Right atrium auricular region (tissue), 2 donors: ENCODE measurements at regions not wholly inside any gene's neighbourhood (a gene's known extent, or its start where the extent isn't known, plus 50 kb on each side); places are given as distances from the start of the nearest gene placed in this dataset.

Source experiments
- DNase-seq: peaks from one replicate; pipeline ENCODE4 v3.0.0-alpha.2; 2019; ENCODE audit warnings: low spot score
- H3K27ac ChIP-seq, 2 donors: fragments of 200-600 bp; sonication (generic); 1 replicate in 1 of 2; 2 replicates in 1 of 2; pipeline ENCODE4 v1.5.1; 2016 to 2019
- H3K27me3 ChIP-seq, 2 donors: fragments of 200-600 bp; sonication (generic); one replicate each; pipeline versions ENCODE4 v1.5.1 to v1.6.0; 2017 to 2019
- H3K36me3 ChIP-seq: fragments of 200-600 bp; sonication (generic); one replicate; pipeline ENCODE4 v1.5.1; 2016
- H3K4me1 ChIP-seq, 2 donors: fragments of 200-600 bp; sonication (generic); one replicate each; pipeline versions ENCODE4 v1.5.1 to v1.6.0; 2017 to 2019
- H3K4me3 ChIP-seq, 2 donors: fragments of 200-600 bp; sonication (generic); 1 replicate in 1 of 2; 2 replicates in 1 of 2; pipeline ENCODE4 v1.5.1; 2017 to 2019; ENCODE audit warnings: mild to moderate bottlenecking in 1 of 2, moderate library complexity in 1 of 2
- H3K9me3 ChIP-seq, 2 donors: fragments of 200-600 bp; sonication (generic); one replicate each; pipeline ENCODE4 v1.5.1; 2019
- CTCF ChIP-seq, 2 donors: fragments of 200-600 bp; sonication (generic); IDR thresholded peaks; one replicate each; pipeline ENCODE4 v1.5.1; 2019; ENCODE audit warnings: antibody characterized with exemption in 2 of 2

DNA sequence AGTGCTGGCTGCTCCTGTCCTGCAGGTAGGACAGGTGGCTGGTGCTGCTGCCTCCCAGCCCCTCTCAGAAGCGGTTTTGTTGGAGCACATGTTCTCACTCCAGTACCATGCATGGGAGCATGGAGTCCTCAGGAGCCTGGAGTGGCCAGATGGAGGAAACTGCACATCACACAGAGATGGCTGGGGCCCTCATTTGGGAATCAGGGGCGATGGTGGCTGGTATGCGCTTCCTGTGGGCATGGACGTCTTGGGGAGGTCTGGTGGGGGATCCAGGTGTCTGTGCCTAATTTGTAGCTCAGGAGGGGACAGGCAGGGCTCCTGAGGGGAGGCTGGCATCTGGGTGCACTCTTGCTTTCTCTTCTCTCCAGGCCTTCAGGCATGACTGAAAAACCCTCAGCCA is 168.2 kb downstream of the KLF13 start:
- TF ChIP-seq CTCF (IDR thresholded peaks at IDR 0.05), result no peak
- peak; percentile 46 for DNase-seq
- H3K4me3 ChIP-seq, result no peak overlapping the region

DNA sequence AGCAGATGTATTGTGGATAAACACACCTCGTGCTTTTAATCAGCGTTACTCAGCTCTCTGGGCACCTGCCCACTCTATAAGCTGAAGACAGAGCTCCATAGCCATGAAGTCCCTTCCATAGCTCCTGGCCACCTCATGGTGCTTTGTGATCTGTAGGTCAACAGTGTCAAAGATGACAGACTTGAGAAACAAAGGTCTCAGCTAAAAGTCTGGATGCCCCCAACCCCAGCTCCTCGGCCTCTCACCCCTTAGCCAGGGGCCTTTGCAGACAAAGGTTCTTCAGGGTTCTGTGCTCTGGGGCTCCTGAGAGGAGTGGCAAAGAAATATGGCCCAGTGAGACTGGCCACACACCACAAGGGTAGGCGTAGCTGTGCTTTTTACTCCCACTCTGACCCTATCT is 168.6 kb downstream of the KLF13 start:
- H3K27ac ChIP-seq, result no peak overlapping the region
- H3K4me1 ChIP-seq, result no peaks in the 10 kb centered on the region
- H3K27me3 ChIP-seq, result no peaks in the 10 kb centered on the region
- no peak overlapping the region for H3K4me3 ChIP-seq
- no peak for TF ChIP-seq CTCF (IDR thresholded peaks at IDR 0.05)
- DNase-seq, result peak; percentile 18
- peaks cover 0 to 12% of the 10 kb centered on the region in 2 donors for H3K9me3 ChIP-seq
- H3K36me3 ChIP-seq, result no peaks in the 10 kb centered on the region

More for the DNA sequence above, 168.2 kb downstream of the KLF13 start:
- no peak overlapping the region for H3K27ac ChIP-seq
- H3K9me3 ChIP-seq, result peaks cover 0 to 12% of the 10 kb centered on the region in 2 donors
- H3K4me1 ChIP-seq, result peaks cover 0 to 3% of the 10 kb centered on the region in 2 donors
- H3K36me3 ChIP-seq, result no peaks in the 10 kb centered on the region
- H3K27me3 ChIP-seq, result no peaks in the 10 kb centered on the region

DNA sequence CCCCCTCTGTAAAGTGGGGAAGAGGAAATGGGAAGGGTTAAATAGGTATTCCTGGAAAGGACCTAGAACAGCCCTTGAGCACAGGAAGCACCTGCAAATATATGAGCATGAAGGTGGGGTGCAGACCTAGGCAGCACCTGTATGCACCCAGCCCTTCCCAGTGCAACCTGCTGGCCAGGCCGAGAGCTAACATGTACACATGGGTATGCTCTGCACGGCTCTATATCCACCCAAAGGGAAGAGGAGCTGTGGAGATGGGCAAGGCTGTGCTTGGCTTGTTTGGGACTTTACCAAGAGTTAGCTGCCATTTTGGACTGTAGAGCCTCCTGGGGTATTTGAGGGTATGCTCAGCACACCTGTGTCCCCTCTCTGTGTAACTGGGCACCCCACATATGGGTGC is 171.2 kb downstream of the KLF13 start:
- peak; percentile 26 for DNase-seq
- no peak overlapping the region for H3K4me3 ChIP-seq
- no peaks in the 10 kb centered on the region for H3K4me1 ChIP-seq
- no peak overlapping the region for H3K27ac ChIP-seq
- H3K27me3 ChIP-seq, result no peaks in the 10 kb centered on the region
- no peak for TF ChIP-seq CTCF (IDR thresholded peaks at IDR 0.05)
- no peaks in the 10 kb centered on the region for H3K36me3 ChIP-seq
- H3K9me3 ChIP-seq, result peaks cover 0 to 5% of the 10 kb centered on the region in 2 donors

GRCh38 chr15:31498329-31498728 is 171.7 kb downstream of the KLF13 start:
- no peak for DNase-seq
- H3K4me1 ChIP-seq, result no peaks in the 10 kb centered on the region

DNA sequence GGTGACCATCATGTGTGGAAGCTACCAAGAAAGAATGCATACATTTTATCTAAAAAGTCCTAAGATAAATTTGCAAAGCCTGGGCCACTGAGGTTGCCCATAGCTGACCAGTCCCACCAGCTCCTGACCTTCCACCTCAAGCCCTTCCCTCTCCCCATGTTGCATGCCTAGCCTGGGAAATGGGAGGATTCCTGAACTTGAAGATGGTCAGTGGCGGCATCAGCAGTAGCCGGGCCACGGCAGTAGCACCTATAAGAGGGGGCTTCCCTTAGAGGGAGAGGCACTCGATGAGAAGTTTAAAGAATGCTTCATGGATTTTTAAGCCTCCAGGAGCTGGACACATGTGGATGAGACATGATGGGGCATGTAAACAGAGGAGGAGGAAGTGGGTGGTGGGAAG is 172.1 kb downstream of the KLF13 start:
- Histone ChIP-seq H3K36me3 (no peaks in the 10 kb centered on the region), H3K9me3 (no peaks in the 10 kb centered on the region), H3K27me3 (no peaks in the 10 kb centered on the region), H3K4me3 (no peak overlapping the region), H3K27ac (no peak overlapping the region), H3K4me1 (no peaks in the 10 kb centered on the region)
- DNase-seq, result peak; percentile 34
- TF ChIP-seq CTCF (IDR thresholded peaks at IDR 0.05), result no peak

More at GRCh38 chr15:31498329-31498728, 171.7 kb downstream of the KLF13 start:
- Histone ChIP-seq H3K4me3 (no peak overlapping the region), H3K27ac (no peak overlapping the region), H3K9me3 (peaks cover 0 to under 1% of the 10 kb centered on the region in 2 donors), H3K36me3 (no peaks in the 10 kb centered on the region), H3K27me3 (no peaks in the 10 kb centered on the region)
- no peak for TF ChIP-seq CTCF (IDR thresholded peaks at IDR 0.05)

- Histone ChIP-seq H3K9me3 (no peaks in the 10 kb centered on the region), H3K36me3 (no peaks in the 10 kb centered on the region), H3K4me3 (no peak overlapping the region), H3K27me3 (no peaks in the 10 kb centered on the region), H3K4me1 (no peaks in the 10 kb centered on the region), H3K27ac (no peak overlapping the region)
- TF ChIP-seq CTCF (IDR thresholded peaks at IDR 0.05), result no peak
- peak; percentile 48 for DNase-seq
Observed at GRCh38 chr15:31499236-31499952, 172.8 kb downstream of the KLF13 start.
